NT2/D1 (cell line): ENCODE measurements at regions not wholly inside any gene's neighbourhood (a gene's known extent, or its start where the extent isn't known, plus 50 kb on each side); places are given as distances from the start of the nearest gene placed in this dataset.

Experiments
- DNase-seq: peaks from one replicate; pipeline ENCODE4 v3.0.0-alpha.2; 2011; ENCODE audit warnings: low read depth, low spot score
- H3K27me3 ChIP-seq: 2 replicates; pipeline ENCODE4 v1.6.0; 2011; ENCODE audit warnings: mild to moderate bottlenecking; ENCODE audit not compliant: insufficient read length, insufficient read depth
- H3K36me3 ChIP-seq: 2 replicates; pipeline ENCODE4 v1.6.1; 2011; ENCODE audit warnings: mild to moderate bottlenecking, low read length, mixed read lengths; ENCODE audit not compliant: insufficient read depth, insufficient read length
- H3K4me1 ChIP-seq: 2 replicates; pipeline ENCODE4 v1.5.1; 2011; ENCODE audit not compliant: insufficient read depth, insufficient read length
- H3K4me3 ChIP-seq: 2 replicates; pipeline ENCODE4 v1.5.1; 2011; ENCODE audit warnings: low read depth; ENCODE audit not compliant: insufficient read length
- H3K9ac ChIP-seq: 2 replicates; pipeline ENCODE4 v1.6.0; 2011; ENCODE audit warnings: low read depth; ENCODE audit not compliant: insufficient read length
- H3K9me3 ChIP-seq: 2 replicates; pipeline ENCODE4 v1.5.1; 2011; ENCODE audit warnings: mild to moderate bottlenecking, low read length; ENCODE audit not compliant: insufficient read depth
- SUZ12 ChIP-seq: IDR thresholded peaks from 2 replicates; pipeline ENCODE4 v1.6.1; 2011; ENCODE audit not compliant: insufficient read length, insufficient read depth; ENCODE audit errors: extremely low read depth
- YY1 ChIP-seq: IDR thresholded peaks from 2 replicates; pipeline ENCODE4 v1.6.1; 2011; ENCODE audit not compliant: insufficient read length, insufficient read depth
- ZNF274 ChIP-seq: IDR thresholded peaks from 2 replicates; pipeline ENCODE4 v1.6.1; 2011; ENCODE audit warnings: mild to moderate bottlenecking, low read depth, low read length

DNA sequence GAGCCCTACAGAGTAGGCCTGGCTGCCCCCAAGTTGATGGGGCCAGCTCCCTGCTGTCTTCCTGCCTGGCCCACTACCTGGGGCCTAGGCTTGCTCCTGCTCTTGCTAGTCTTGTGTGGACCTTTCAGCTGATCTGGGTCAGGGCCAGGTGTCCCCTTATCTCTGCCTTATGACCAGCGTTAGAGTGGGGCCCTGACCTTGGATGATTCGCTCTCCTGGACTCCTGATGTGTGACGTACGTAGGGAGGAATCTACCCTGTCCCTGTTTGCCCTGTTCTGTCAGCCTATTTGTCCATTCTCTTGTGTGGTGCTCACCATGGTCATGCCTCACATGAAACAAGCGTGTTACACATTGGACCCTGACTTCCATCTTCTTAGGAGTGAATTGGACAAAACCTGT is 571.8 kb downstream of the QKI start:
- TF ChIP-seq SUZ12 (no peak), ZNF274 (no peak), YY1 (no peak)
- Histone ChIP-seq H3K9ac (no peak overlapping the region), H3K27me3 (no peaks in the 10 kb centered on the region), H3K4me3 (no peak overlapping the region), H3K36me3 (no peaks in the 10 kb centered on the region), H3K9me3 (no peaks in the 10 kb centered on the region), H3K4me1 (no peaks in the 10 kb centered on the region)
- DNase-seq: no peak

GRCh38 chr6:163985710-163986109 is 571.2 kb downstream of the QKI start:
- H3K27me3 ChIP-seq: no peaks in the 10 kb centered on the region
- no peaks in the 10 kb centered on the region for H3K36me3 ChIP-seq
- H3K4me3 ChIP-seq: no peak overlapping the region
- H3K4me1 ChIP-seq: no peaks in the 10 kb centered on the region
- DNase-seq: no peak
- H3K9ac ChIP-seq: no peak overlapping the region
- TF ChIP-seq YY1 (no peak), ZNF274 (no peak), SUZ12 (no peak)
- H3K9me3 ChIP-seq: no peaks in the 10 kb centered on the region

DNA sequence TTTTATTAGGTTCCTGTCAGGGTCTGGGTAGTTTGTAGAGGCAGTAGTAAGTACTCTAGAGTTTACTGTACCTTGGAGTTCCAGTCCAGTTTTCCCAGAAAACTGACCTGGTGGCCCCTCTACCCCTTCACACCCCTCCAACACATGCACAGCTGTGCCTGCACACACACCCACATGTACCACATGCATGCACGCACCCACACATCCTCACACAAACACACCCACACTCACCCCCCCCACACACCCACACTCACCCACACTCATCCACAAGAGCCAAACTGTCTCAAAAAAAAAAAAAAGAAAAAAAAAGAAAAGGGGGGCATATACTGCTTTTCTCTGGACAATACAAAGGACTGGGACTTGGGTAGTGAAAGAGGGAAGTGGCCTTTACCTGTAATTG is 570.5 kb downstream of the QKI start:
- Histone ChIP-seq H3K9me3 (no peaks in the 10 kb centered on the region), H3K4me1 (no peaks in the 10 kb centered on the region), H3K27me3 (no peaks in the 10 kb centered on the region), H3K9ac (no peak overlapping the region), H3K36me3 (no peaks in the 10 kb centered on the region), H3K4me3 (no peak overlapping the region)
- no peak for TF ChIP-seq ZNF274
- TF ChIP-seq SUZ12: no peak
- no peak for TF ChIP-seq YY1
- no peak for DNase-seq

DNA sequence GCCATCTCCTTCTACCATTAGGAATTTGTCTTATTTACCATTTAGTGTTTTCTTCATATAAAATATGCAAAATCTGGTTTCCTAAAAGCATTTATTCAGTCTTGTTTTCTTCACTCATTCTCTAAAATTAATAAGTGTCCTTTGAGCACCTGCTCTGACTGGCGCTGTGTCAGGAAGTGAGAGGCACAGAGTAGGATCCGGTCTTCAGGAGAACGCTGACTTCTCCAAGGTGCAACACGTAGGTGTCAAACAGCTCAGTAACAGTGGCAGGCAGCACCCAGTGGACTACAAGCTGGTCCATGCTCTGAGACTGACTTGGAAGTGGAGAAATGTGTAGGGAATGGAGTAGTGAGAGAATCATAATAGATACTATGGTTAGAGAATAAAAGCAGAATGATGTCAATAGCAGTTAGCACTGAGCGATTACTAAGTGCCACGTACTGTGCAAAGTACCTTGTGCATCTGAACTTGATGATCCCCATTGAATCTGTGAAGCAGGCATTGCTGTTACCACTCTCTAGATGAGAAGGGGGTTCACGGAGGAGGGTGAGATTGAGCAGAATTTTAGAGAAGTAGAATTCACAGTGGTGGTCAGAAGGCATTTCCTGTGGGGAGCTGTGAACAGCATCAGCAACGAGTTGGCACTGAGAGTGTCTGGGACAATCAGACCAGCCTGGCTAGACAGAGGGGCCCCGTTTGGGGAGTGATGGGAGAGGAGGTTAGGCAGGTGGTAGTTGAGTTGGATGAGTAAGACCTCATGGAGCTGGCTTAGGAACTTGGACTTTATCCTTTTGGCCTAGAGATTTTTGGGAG is 569.8 kb downstream of the QKI start:
- Histone ChIP-seq H3K27me3 (no peaks in the 10 kb centered on the region), H3K36me3 (no peaks in the 10 kb centered on the region), H3K9me3 (no peaks in the 10 kb centered on the region), H3K4me3 (no peak overlapping the region), H3K4me1 (no peaks in the 10 kb centered on the region), H3K9ac (no peak overlapping the region)
- TF ChIP-seq ZNF274: no peak
- no peak for TF ChIP-seq SUZ12
- no peak for DNase-seq

- Histone ChIP-seq H3K4me3 (no peak overlapping the region), H3K36me3 (no peaks in the 10 kb centered on the region)
Measured at GRCh38 chr6:163983679-163984078, 569.2 kb downstream of the QKI start.

GRCh38 chr6:163974322-163974721 is 559.8 kb downstream of the QKI start:
- Histone ChIP-seq H3K4me3 (no peak overlapping the region), H3K9ac (no peak overlapping the region), H3K36me3 (no peaks in the 10 kb centered on the region), H3K9me3 (no peaks in the 10 kb centered on the region), H3K4me1 (no peaks in the 10 kb centered on the region), H3K27me3 (no peaks in the 10 kb centered on the region)
- TF ChIP-seq YY1: no peak
- TF ChIP-seq SUZ12: no peak
- no peak for TF ChIP-seq ZNF274
- no peak for DNase-seq

More at GRCh38 chr6:163983679-163984078, 569.2 kb downstream of the QKI start:
- TF ChIP-seq SUZ12: no peak
- TF ChIP-seq ZNF274: no peak
- TF ChIP-seq YY1: no peak
- Histone ChIP-seq H3K4me1 (no peaks in the 10 kb centered on the region), H3K27me3 (no peaks in the 10 kb centered on the region), H3K9me3 (no peaks in the 10 kb centered on the region), H3K9ac (no peak overlapping the region)
- no peak for DNase-seq

GRCh38 chr6:163971841-163972838 is 557.6 kb downstream of the QKI start:
- no peak for TF ChIP-seq YY1
- no peak for TF ChIP-seq ZNF274
- no peak for TF ChIP-seq SUZ12
- Histone ChIP-seq H3K36me3 (no peaks in the 10 kb centered on the region), H3K9me3 (no peaks in the 10 kb centered on the region), H3K27me3 (no peaks in the 10 kb centered on the region), H3K4me3 (no peak overlapping the region), H3K4me1 (no peaks in the 10 kb centered on the region), H3K9ac (no peak overlapping the region)
- DNase-seq: no peak
